GM21360 (cell line): ENCODE measurements at regions not wholly inside any gene's neighbourhood (a gene's known extent, or its start where the extent isn't known, plus 50 kb on each side); places are given as distances from the start of the nearest gene placed in this dataset.
"Not testable (repeated sequence)": the region's sequence is repeated elsewhere in the genome, so short reads cannot be mapped to it uniquely, and the experiment has no call there.

ENCODE experiments used
- ATAC-seq: cut with Tn5 transposase; IDR thresholded peaks from one replicate; pipeline ENCODE4 v1.9.1; 2021; ENCODE audit warnings: mild to moderate bottlenecking, moderate library complexity; ENCODE audit not compliant: unreplicated experiment

DNA sequence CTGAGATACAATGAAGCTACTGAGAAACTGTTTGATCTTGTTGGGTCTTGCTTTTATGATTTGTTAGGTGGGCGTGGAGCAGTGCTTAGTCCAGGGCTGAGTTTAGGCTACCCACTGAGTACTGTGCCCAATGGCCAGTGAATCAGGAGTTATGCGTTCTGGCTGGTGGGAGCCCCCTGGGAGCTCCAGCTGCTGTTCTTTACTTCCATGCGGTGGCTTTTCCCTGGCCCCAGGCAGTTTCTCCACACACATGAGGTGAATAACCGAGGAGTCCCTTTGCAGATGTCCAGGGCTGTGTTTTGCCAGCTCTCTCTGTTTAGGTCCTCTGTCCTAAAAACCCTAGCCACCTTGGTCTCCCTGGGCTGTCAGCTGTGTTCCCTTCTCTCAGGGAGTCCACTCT lies 106.5 kb downstream of the KLF13 start:
- ATAC-seq, result no peak

DNA sequence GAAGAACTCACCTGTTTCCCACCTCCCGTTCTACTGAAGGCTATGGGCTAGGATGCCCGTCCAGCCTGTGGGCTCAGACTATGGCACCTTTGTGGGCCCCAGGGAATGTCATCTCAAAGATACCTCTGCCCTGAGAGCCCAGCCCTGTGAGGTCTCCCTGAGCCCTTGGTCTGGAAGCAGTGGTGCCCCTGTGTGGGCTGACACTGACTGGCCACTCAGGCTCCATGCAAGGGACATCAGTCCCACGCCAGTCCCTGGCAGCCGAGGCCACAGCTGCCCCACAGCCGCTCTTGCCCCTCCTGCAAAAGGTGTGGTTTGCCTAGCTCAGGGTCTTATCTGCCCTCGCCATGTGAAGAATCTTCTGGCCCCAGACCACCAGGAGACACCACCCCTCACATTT lies 106.9 kb downstream of the KLF13 start:
- ATAC-seq, result no peak

DNA sequence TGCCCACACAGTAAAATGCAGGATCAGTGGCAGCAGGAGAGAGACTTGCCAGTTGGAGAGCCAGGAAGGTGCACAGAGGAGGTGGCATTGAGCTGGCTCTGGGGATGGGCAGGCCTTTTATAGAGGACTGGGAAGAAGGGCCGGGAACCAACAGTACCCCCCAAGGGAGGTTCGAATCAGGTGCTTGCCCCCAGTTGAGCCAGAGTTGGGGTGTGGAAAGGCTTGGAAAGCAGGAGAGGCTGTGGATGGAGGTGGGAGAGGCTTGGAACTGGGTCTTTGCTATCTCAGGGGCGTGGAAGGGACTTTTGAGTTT lies 107.6 kb downstream of the KLF13 start:
- ATAC-seq, result no peak

DNA sequence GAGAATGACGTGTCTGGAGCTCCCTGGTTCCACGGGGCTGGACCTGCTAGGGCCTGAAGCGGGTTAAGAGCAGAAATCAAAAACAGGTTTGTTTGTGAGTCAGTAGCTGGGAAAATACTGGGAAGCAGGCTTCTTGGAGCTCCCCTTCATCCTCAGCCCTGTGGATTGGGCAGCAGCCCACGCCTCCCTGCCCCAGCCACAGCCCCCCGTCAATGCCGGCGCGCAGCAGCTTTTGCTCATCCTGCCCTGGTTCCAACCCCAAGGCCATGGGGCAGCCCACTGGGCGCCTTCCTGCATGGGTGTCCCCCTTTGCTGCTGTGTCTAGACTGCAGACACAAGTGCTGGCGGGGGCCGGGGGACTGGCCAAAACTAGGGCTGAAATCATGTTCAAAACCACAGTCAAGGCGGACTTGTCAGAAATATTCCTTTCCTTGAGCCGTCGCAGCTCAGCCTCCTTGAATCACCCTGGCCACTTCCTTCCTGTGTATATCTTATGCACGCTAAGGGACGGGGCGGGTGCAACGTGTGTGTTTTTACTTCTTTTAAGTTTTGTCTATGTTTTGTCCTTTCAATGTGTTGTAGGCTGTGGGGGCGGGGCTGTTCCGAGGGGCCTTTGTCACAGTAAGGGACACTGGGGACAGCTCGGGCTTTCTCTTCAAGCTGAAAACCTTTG lies 108.1 kb downstream of the KLF13 start:
- ATAC-seq, result peak; percentile 22

DNA sequence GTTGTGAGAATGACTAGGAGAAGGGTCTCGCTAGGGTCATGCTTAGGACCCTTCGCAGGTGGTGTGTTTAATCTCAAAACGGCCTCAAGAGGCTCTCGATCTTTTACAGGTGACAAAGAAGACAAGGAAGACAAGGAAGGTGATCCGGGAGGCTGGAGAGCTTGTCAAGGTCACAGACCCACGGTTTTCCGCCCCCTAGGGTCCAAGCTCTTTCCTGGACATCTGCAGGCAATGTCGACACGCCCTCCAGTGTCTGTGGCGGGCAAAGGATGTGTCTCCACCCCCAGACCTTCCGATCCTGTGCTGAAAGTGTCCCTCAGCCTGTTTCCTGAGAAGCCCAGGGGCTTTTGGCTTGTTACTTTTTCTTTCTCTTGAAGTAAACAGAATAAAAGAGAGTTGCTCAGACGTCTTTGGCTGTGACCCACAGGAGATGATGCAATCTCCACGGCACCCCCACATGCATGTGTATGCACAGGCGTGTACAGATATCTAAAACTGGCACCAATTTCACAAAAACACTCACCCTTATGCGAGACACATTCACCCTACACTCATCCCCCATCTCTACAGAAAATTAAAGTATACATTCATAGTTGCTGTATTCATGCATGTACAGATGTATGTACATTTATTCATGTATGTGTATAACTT lies 108.8 kb downstream of the KLF13 start:
- peak; percentile 55 for ATAC-seq

DNA sequence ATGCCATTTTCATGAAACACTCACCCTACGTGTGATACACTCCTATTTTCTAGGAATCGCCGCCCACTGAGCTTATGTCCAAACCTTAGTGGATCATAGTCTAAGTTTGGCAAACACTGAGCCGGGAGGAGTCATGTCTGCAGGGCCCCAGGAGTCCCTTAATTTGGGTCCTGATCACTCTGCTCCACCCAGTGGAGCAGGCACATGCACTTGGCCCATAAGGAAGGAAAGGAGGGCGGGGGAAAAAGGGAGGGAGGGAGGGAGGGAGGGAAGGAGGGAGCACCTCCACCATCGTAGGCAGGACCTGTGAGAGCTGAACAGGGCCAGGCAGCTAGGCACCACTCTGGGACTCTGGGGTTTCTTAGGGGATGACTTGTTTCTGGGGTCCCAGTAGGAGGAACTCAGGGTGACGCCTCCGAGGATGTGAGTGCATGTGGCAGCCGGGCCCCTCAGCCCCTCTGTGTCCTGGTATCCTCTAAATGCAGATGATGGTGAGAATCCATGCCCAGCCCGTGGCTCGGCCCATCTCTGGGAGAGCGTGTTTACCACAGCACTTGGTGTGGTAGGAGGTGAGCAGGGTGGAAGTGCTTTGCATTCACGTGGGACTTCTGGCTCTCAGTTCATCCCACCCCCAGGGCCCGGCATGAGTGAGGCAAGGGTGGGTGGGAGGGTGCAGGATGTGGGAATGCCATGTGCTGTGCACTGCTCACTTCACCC lies 109.4 kb downstream of the KLF13 start:
- ATAC-seq, result no peak

DNA sequence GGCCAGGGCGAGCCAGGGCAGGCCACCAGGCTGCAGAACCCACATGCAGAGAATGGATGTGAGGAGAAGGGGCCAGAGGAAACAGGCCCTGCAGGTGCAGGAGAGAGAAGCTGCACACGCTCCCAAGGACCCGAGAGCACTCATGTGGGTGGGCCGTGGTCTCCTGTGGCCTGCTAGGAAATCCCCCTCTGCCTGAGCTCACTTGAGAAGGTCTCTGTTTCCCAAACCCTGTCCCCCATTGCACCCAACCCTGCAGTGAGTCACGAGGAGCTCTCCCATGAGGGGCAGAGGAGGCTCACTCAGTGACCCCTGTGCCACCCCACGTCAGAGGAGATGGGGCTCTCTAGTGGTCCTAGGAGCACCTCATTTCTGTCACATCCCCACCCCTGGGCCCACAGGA lies 111.1 kb downstream of the KLF13 start:
- ATAC-seq, result peak; percentile 29

DNA sequence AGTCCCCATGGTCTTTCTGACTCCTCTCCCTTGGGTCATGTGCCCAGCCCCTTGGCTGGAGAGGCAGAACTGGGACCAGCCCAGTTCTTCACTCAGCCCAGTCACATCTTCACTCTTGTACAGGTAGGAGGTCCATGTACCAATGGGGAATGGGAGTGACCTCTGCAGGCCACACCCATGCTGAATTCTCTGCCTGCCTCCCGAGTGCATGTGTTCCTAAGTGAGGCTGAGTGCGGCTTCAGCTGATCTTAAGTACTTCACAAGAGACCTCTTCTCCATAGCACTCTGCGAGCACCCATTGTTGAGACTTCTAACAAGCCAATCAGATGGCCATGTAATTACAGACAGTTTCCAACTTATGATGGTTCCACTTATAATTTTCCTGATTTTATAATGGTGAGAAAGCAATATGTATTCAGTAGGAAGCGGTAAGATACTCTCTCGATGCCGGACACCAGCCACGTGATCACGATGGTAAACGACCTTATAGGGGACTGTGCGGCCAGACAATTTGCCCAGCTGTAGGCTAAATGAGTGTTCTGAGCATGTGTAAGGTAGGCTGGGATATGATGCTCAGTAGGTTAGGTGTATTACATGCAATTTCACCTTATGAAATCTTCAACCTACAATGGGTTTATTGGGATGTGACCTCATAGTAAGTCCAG lies 112.1 kb downstream of the KLF13 start:
- no peak for ATAC-seq

DNA sequence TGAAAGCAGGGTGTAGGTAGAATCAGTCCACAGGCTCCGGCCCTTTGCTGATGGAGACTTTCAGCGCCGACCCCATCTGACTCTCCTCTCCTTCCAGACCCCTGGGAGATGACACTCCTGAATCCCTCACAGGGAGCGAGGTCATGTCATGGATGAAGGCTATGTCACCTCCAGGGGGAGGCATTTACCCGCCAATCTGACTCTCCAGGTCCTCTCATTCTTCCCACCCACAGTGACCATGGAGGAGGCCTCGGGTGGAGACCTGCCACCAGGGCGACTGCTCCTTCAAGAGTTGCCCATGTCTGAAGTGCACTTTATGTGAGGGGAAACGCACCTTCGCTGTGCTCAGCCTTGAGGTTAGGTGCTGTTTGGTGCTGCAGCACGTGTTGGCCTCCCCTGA lies 112.7 kb downstream of the KLF13 start:
- ATAC-seq, result no peak

DNA sequence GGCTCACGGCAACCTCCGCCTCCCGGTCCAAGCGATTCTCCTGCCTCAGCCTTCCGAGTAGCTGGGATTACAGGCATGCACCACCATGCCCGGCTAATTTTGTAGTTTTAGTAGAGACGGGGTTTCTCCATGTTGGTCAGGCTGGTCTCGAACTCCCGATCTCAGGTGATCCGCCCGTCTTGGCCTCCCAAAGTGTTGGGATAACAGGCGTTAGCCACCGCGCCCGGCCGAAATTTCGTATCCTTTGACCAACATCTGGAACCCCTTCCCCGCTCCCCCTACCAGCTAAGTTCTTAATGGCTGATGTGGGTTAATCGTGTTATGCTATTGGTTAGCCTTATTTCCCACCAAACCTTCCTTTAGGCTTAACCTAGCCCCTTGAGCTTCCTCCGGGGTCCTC lies 113.6 kb downstream of the KLF13 start:
- ATAC-seq, result not testable (repeated sequence)

DNA sequence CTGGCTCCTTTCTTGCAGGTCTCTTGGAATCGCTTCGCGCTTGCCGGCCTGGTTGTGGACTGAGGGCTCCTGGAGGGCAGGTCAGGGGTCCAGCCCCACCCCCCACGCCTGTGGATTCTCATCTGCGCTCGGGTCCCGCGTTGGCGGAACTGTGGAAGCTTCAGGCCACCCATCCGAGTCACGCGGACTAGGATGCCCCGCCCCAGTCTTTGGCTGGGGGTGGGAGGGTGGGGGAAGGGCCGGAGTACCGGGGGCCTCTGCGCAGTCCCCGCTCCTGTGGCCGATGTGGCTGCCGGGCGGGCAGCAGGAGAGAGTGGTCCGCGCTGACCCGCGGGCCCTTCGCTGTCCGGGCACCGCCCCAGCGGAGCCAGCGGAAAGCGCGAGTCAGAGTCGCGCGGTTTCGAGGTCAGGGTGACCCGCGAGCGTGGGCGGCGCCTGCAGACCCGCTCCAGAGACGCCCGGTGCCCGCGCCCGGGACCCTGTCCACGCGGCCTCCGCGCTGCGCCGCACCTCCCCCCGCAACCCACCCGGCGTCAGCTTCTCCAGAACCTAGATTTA lies 114.2 kb downstream of the KLF13 start:
- no peak for ATAC-seq

DNA sequence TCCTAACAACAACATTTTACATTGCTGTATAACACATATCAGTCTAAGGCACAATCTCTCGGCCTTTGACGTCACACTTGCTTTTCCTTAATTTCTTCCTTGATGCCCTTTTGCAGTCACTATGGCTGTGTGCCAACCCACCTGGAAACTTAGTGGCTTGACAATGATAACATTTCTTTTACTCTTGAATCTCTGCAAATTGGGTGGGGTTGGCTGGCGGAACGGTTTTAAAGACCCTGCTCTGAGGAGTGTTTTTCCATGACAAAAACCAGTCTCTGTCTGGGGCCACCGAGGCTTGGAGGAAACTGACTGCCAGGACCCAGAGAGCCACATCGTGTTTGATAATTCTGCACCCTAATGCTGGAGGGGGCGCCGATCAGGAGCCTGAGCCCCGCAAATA lies 115.6 kb downstream of the KLF13 start:
- ATAC-seq, result no peak

DNA sequence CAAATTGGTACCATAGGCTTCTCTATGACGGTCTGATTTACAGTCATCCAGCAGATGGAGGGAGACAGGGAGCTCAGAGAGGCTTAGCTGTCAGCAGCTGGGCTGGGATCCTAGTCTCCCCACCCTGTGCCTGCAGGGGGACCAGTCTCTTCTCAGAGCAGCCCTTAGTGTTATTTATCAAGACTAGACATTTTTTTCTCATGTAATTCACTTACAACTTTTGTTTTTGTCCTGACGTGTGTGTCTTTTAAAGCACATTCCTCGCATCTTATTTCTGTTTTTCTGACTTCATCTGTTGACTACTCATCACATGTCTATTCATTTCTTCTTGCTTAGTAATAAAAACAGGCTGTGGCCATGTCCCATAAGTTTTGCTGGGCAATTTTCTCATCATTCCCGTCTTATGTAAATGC lies 116.1 kb downstream of the KLF13 start:
- ATAC-seq, result no peak

DNA sequence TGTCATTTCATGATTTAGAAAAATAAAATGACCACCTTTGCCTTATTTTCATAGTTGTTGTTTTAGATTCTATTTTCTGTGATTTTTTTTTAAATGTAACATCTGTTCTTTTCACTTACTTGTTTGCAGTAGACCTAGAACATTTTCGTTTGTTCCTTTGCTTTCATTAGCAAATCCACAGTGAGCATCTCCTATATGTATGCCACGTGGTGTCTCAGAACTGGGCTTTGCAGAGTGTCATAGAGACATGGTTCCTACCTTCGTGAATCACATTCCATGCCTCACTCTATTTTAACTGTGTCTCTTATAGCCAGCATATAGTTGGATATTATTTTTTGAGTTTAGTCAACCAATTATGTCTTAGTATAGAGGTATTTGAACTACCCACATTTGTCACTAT lies 118.2 kb downstream of the KLF13 start:
- ATAC-seq, result no peak

DNA sequence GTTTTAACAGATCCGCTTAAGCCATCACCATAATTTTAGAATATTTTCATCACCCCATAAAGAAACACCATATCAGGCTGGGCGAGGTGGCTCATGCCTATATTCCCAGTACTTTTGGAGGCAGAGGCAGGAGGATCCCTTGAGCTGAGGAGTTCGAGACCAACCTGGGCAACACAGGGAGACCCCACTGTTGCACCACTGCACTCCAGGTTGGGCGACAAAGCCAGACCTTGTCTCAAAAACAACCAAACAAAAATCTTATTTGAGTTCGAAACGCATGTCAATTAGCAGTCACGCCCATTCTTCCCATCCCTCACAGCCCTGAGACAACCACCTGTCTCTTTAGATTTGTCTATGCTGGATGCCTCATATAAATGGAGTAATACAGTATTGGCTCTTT lies 119.9 kb downstream of the KLF13 start:
- ATAC-seq, result no peak

DNA sequence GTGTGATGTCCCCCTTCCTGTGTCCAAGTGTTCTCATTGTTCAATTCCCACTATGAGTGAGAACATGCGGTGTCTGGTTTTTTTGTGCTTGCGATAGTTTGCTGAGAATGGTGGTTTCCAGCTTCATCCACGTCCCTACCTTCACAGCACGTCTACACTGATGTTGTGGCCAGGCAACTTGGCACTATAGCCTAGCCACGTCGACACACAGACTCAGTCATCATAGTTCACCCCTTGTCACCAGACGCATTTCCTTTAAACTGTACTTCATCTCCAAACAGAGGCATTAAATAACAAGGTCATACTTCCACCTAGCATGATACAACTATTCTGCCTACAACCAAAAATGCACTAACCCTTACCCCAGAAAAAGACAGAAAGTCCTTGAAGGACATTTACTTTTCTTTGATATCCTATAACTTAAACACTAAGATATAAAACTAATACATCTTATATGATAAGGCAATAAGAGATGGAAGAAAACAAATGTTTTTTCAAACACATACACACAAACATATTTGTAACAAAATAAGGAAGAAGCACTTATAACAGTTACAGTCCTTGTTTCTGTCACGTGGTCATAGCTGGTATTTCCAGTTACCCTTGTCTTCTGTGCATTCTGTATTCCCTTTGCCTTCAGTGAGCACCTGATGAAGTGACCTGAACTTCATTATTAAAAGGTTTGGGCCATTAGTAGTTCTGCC lies 121.4 kb downstream of the KLF13 start:
- no peak for ATAC-seq

DNA sequence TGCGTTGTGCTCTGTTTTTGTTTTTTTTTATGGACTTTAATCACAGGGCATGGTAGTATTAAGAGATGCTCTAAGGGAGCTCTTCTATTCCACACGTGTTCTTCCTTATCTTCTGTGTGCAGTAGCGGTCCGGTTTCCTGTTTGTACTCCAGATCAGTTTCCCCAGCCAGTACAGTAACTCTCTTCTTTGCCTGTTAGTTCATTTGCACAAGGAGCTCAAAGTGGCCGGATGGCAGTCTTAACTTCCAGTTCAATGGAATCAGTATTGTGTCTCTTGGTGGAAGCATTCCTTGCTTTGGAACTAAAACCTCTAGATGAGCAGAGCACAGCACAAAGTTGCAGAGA lies 122.0 kb downstream of the KLF13 start:
- ATAC-seq, result no peak

DNA sequence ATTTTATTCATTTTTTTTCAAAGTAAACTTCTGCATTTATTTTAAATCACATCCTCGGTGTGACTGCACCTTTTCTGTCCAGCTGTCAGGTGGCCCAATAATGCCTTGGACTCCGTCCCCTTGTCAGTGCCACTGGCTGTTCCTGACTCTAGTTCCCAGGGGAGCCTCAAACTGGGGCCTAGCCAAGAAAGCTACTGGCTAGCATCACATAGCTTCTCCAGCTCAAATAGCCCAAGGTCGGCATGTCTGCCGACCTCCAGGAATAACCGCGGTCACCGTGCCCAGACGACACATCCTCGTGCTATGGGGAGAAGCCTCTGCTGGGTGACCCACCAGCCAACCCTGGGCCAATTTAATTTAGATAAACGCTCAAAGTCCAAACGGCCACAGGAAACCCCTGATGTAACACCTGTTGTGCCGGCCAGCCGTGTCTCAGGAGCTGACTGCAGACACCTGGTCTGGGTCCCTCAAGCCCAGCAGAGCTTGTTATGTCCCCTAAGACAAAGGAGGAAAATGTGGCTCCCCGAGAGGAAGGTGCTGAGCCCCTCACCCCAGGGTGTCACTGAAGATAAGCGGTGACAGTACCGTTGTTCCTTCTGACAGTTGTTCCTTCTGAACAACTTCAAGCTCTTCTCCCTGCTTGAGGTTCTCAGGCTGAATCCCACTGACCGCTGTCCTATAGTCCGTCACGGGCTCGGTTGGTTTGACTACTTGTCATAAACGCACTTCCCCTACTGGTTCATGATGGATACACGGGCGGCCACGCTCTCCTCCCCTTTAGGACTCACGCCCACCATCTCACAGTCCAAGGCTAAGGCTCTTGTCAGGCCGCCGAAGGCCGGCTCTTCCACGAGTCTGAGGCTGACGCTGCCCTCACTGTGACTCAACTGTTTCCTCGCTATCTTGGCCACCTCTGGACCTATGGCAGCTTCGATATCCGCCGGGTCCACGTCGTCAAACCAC lies 126.2 kb downstream of the KLF13 start:
- no peak for ATAC-seq

DNA sequence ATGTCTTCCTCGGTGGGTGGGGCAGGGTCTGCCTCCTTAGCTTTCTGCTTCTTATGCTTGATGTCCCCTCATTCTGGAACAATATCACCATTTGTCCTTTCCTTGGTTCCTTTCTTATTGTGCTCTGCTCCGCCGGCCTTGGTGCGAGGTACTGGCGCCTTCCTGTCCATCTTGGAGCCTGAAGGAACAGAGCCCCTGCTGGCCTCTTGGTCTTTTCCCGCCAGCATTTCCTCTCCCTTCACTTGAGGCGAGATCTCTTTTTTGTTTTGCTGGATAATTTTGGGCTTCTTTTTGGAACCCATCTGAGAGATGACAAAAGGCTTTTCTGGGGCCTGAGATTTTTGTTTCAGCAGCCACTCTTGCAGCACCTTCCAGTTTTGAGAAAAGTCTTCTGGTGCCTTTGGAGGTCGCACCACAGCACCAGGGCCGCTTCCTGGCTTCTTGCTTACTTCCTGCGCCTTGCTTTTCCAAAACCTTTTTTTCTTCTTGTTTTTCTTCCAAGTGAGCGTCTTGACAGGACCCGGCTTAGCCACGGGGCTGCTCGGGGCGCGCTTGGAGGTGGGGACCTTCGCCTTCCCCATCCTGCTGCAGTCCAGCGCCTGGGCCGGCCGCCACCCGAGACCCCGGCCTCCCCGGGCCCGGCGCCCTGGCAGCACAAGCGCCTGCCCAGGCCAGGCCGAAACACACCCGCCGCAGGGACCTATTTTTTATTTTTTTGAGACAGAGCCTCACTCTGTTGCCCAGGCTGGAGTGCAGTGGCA lies 127.1 kb downstream of the KLF13 start:
- ATAC-seq, result no peak
